ENCODE measurements at regions not wholly inside any gene's neighbourhood (a gene's known extent, or its start where the extent isn't known, plus 50 kb on each side); places are given as distances from the start of the nearest gene placed in this dataset.

DNA sequence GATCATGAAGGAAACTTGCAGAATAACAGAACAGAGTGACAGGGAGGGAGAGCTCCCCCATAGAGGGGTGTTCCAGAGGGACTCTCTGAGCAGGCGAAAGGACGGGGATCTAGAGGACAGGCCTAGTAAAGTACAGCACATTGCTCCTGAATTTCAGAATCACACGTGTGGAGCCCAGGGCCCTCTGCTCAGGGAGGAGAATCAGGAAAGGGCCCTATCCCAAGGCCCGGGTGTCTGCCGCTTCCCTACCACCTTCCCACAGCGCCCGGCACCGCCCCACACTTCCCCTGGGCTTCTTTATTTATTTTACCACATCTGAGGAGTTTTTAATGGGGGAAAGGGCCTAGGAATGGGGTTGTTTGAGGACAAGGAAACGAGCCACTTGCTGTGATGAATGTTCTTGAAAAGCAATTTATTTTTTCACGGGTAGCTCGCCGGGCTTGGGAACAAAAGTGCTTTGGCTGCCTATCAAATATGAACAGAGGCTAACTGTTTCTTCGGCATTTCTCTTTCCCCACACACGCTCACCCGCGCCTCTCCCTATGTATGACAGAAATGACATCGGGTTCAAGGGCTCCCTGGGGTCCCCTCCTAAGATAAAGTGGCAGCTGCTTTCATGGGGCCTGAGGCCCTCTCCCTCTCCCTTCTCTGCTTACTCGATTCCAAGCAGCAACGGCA lies 79.3 kb upstream of the GLI2 start:
- Histone ChIP-seq H3K4me1 (peaks cover 20% of the 10 kb centered on the region), H3K9me3 (no peaks in the 10 kb centered on the region), H3K4me3 (no peak overlapping the region), H3K27me3 (no peaks in the 10 kb centered on the region), H3K27ac (no peak overlapping the region), H3K36me3 (no peaks in the 10 kb centered on the region)
- TF ChIP-seq POLR2A (IDR thresholded peaks at IDR 0.05) (no peak), POLR2AphosphoS5 (IDR thresholded peaks at IDR 0.05; ENCODE audit: insufficient read depth in 1 of 2, low read depth in 1 of 2) (no peak)
- TF ChIP-seq, protein P1, sequence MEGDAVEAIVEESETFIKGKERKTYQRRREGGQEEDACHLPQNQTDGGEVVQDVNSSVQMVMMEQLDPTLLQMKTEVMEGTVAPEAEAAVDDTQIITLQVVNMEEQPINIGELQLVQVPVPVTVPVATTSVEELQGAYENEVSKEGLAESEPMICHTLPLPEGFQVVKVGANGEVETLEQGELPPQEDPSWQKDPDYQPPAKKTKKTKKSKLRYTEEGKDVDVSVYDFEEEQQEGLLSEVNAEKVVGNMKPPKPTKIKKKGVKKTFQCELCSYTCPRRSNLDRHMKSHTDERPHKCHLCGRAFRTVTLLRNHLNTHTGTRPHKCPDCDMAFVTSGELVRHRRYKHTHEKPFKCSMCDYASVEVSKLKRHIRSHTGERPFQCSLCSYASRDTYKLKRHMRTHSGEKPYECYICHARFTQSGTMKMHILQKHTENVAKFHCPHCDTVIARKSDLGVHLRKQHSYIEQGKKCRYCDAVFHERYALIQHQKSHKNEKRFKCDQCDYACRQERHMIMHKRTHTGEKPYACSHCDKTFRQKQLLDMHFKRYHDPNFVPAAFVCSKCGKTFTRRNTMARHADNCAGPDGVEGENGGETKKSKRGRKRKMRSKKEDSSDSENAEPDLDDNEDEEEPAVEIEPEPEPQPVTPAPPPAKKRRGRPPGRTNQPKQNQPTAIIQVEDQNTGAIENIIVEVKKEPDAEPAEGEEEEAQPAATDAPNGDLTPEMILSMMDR (IDR thresholded peaks at IDR 0.05) = no peak
- intact Hi-C loops (cut with DNase I) = no loop called here
- DNase-seq (ENCODE audit: extremely low spot score in 2 of 2) = no peak

DNA sequence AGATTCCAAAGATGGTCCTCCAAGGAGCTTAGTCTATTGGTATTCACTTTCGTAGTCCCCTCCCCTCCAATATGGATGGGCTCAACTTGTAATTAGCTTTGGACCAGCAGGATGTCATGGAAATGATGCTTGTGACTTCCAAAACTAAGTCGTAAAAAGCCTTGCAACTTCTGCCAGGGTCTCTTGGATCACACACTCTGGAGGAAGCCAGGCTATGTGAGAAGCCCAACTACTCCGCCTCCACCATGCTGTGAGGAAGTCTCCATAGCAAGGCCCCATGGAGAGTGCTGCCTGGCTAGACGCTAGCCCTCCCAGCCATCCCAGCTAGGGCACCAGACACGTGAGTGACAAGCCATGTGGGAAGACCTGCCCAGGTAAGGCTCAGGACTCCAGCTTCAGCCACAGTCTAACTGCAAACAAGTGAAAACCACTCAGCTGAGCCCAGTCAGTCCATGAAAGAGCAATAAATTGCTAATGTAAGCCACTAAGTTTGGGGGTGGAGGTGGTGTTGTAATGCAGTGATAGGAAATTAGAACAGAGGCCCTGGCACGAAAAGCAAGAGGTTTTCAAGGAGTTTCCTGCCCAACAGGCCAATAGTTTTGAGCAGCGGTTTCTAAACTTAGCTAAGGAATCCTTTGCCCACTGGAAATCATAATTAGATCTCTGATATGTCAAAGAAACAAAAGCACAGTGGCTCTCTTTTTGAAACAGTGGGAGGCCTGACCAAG lies 77.5 kb upstream of the GLI2 start:
- no peaks in the 10 kb centered on the region for H3K9me3 ChIP-seq
- no peak for DNase-seq (ENCODE audit: extremely low spot score in 2 of 2)
- peaks cover 26% of the 10 kb centered on the region for H3K4me1 ChIP-seq
- TF ChIP-seq POLR2A (IDR thresholded peaks at IDR 0.05) (no peak), POLR2AphosphoS5 (IDR thresholded peaks at IDR 0.05; ENCODE audit: insufficient read depth in 1 of 2, low read depth in 1 of 2) (no peak)
- TF ChIP-seq, protein P1 (IDR thresholded peaks at IDR 0.05) = no peak
- no peaks in the 10 kb centered on the region for H3K27me3 ChIP-seq
- H3K4me3 ChIP-seq = no peak overlapping the region
- no peaks in the 10 kb centered on the region for H3K36me3 ChIP-seq
- intact Hi-C loops (cut with DNase I) = no loop called here
- no peak overlapping the region for H3K27ac ChIP-seq

DNA sequence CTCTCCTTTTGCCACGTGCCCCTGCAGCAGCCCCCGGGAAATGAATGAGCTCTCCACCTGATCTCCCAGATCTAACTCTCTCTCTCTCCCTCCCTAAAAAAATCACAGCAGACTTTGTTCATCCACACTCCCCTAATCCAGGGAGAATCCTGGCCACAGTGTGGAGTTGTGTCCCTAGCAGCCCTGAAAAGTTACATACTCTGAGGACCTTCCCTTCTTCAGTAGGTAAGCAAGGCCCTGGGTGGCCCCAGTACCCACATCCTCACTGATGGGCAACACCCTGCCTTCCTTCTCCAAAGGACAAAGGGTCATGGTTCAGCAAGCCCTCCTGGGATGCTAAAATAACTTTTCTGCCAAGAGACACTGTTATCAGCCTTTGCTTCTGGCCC lies 76.9 kb upstream of the GLI2 start:
- Histone ChIP-seq H3K27ac (no peak overlapping the region), H3K9me3 (no peaks in the 10 kb centered on the region), H3K36me3 (no peaks in the 10 kb centered on the region), H3K27me3 (no peaks in the 10 kb centered on the region), H3K4me1 (peaks cover 26% of the 10 kb centered on the region), H3K4me3 (no peak overlapping the region)
- no peak for DNase-seq (ENCODE audit: extremely low spot score in 2 of 2)
- intact Hi-C loops (cut with DNase I) = no loop called here
- TF ChIP-seq, protein P1 (IDR thresholded peaks at IDR 0.05) = no peak
- TF ChIP-seq POLR2A (IDR thresholded peaks at IDR 0.05) (no peak), POLR2AphosphoS5 (IDR thresholded peaks at IDR 0.05; ENCODE audit: insufficient read depth in 1 of 2, low read depth in 1 of 2) (no peak)

DNA sequence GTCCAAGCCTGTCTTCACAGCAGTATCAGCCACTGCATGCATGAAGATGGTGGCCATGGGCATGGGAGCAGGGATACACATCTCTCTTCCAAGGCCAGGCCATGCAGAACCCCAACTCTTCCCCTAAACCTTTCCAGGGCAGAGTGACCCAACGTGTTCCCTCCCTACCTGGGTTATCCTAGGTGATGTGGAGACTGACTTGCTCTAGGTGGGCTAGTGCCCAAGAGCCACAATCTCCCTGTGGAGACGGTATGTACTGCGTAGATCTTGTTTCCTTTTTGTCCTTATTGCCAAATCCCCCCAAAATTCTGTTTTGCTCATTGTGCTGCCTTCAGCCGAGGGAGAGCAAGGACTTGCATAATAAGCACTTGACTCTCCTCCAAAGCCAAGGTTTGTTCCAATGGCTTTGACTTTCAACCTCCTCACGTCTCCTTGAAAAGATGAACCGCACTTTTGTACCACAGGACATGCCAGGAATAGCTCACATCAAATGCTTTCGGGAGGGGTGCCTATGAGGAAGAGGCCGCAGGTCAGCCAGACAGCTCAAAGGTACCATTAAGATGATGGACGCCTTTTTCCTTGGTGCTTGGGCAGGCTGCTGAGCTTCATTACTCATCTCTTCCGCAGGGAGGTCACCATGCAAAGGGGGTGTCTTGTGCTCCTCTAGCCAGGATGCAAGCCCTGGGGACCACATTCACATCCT lies 76.2 kb upstream of the GLI2 start:
- intact Hi-C loops (cut with DNase I) = no loop called here
- no peaks in the 10 kb centered on the region for H3K27me3 ChIP-seq
- H3K4me3 ChIP-seq = no peak overlapping the region
- no peaks in the 10 kb centered on the region for H3K36me3 ChIP-seq
- no peak for TF ChIP-seq POLR2AphosphoS5 (IDR thresholded peaks at IDR 0.05; ENCODE audit: insufficient read depth in 1 of 2, low read depth in 1 of 2)
- TF ChIP-seq POLR2A (IDR thresholded peaks at IDR 0.05) = no peak
- TF ChIP-seq, protein P1 (IDR thresholded peaks at IDR 0.05) = no peak
- no peak overlapping the region for H3K27ac ChIP-seq
- no peaks in the 10 kb centered on the region for H3K9me3 ChIP-seq
- no peak for DNase-seq (ENCODE audit: extremely low spot score in 2 of 2)
- peaks cover 21% of the 10 kb centered on the region for H3K4me1 ChIP-seq

Measured in vagina (tissue), 2 donors.